GM19372 (cell line): ENCODE measurements at regions not wholly inside any gene's neighbourhood (a gene's known extent, or its start where the extent isn't known, plus 50 kb on each side); places are given as distances from the start of the nearest gene placed in this dataset.

Experiments used
- ATAC-seq: cut with Tn5 transposase; IDR thresholded peaks from one replicate; pipeline ENCODE4 v1.9.1; 2021; ENCODE audit warnings: mild to moderate bottlenecking, low read depth, moderate library complexity; ENCODE audit not compliant: unreplicated experiment

DNA sequence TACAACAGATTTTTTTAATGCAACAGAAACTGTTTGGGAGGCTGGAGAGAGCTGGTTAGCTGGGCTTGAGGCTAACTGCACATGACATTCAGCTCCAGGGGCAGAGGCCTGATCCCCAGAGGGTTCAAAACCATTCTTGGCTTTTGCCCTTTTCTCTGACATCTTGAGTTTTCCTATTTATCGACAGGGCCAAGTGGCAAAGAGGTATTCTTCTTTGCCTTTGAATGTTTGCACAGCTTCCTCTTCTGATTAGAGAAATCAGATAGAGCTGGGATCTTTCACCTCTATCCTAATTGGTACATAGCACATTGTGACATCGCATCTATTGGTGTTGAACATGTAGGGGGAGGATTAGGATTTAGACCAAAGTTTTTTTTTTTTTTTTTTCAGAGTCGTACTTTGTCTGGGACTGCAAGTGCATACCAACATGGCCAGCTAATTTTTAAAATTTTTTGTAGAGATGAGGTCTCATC is 143.7 kb downstream of the ACTBL2 start:
- ATAC-seq, result no peak

DNA sequence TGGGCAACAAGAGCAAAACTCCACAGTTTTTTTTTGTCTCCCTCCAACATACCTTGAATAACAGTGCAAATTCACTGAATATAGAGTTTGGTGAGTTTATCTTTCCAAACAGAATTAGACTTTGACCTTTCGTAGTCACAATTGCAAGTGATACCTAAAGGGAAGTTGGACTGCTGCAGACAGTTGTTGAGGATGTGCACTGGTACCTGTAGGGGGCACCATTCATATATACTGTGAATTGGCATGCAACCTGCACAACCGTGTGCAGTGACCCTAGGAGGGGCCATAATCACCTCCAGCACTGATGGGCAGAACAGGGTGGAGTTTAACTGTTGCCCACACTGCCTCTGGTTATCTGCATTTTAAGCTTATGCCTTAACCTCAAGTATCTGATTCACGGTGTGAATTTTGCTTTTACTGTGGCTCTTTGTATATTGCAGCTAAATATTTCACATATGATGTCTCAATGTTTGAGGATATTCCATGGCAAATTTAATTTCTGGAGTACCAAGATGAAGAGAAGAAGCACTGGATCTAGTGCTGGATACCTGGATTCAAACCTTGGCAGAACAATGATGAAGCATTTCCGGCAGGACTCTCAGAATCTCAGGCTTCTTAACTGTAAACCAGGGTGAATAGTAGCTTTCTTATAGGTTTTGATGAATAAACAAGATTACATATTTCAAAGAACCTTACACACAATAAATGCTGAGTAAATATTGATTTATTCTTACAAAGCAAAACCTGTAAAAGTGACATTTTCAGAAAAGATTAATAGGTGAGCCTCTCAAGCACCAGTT is 144.3 kb downstream of the ACTBL2 start:
- peak; percentile 67 for ATAC-seq

DNA sequence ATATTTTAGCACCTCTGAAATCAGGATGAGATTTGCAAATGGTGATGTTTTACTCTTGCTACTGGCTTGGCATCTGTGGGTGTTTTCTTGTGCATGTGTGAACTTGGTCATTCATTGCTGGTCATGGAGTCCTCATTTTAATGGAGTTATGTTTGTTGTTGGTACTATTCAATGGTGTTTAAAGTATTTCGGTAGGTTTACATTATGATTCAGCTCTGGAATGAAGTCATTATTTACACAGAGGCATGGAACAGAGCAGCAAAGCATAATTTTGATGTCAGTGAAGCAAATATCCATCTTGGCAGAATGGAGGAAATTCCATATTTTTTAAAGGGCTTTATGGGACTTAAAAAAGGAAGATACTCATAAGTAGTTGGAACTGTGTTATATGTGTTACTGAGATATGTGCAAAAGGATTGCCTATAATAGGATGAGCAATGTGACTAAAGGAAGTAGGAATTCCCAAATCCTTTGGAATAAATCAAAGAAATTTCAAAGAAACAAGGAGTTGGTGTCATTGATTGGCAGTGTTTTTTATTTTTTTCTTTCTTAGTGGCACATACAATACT is 147.4 kb downstream of the ACTBL2 start:
- ATAC-seq, result no peak

DNA sequence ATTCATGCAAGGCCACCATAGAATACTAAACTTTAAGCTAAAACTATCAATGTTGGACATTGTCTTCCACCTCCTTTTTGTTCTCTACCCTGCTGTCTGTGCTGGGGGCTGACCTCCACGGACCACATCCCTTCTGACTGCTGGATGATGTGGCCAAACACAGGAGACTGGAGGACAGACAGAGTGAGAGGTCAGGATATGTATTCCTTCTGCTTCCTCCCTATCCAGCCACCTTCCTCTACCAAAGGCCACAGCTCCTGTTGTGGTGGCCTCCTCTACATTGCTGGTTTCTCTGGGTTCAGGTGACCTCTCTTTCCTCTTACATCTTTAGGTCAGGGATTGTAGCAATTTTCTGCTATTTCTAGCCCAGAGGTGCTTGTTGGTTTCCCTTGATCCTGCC is 148.1 kb downstream of the ACTBL2 start:
- ATAC-seq, result no peak

DNA sequence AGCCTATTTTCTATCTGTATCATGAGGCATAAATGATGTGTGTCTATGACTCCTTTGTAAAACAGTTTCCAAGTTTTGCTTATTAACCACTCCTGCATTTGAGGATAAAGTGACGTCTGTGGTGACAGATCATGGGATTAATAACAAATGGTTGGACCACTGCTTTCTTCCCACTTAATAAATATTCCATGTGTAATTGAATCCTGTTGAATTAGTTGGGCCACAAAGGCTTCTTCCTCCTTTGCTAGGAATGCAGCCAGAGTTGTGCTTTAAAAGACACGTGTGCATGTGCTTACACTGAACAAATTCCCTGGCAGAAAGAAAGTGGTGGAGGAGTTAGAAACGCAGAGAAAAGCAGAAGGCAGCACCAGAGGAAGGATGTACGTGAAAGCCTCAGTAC is 150.2 kb downstream of the ACTBL2 start:
- ATAC-seq, result no peak

DNA sequence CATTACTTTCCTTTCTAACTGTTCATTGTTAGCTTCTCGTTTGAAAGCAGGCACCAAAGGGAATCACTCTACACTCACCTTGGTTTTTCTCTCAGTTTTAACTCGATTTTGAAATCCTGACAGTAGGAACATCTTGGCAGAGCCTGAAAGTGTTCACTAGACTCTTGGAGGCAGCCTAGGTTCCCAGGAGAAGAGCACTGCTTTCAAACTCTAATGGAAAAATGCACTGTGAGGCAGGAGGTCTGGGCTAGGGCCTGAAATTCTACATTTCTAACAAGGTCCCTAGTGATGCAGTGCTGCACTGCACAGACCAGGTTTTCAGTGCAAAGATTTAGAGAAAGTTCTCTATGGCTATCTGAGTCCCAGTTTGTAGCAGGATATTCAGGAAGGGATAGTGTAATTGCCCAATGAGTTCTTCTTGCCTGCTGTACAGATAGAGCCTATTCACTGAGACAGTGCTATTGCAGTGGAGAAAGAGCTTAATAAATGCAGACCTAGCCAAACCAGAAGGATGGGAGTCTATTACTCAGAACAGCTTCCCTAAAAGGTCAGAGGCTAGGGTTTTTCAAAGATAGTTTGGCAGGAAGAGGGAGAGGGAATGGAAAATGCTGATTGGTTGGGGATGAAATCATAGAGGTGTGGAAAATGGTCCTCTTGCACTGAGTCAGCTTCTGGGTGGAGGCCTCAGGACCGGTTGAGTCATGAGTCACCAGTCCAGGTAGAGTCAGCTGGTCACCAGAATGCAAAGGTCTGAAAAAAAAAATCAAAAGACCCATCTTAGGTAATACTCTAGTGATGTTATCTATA is 153.9 kb downstream of the GPBP1 start:
- no peak for ATAC-seq

DNA sequence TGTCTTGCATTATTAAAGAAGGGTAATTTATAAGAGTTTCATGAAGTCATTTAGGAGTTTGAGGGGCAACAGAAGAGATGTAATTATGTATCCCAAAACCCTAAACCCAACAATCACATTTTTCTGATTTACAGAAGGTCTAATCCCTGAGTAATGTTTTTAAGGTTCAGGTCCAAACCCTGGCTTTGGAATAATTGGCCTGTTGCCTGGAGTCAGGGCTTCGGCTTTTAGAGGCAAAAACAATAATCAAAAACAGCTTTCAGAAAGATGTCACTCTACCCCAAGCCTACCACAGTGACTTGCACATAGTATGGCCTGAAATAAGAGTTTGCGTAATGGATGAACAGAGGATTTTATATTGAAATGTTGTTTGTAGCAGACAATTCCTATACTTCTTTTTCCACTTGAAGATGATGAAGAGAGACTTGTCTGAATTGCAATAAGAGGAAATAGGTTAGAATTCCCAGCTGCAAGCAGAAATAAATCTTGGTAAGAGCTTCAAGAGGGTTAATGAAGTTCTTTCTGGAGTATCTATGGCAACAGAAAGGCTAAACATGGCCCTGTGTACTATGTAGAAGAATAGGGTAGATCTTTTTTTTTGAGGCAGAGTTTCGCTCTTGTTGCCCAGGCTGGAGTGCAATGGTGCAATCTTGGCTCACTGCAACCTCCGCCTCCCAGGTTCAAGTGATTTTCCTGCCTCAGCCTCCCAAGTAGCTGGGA is 152.0 kb downstream of the GPBP1 start:
- ATAC-seq, result no peak

DNA sequence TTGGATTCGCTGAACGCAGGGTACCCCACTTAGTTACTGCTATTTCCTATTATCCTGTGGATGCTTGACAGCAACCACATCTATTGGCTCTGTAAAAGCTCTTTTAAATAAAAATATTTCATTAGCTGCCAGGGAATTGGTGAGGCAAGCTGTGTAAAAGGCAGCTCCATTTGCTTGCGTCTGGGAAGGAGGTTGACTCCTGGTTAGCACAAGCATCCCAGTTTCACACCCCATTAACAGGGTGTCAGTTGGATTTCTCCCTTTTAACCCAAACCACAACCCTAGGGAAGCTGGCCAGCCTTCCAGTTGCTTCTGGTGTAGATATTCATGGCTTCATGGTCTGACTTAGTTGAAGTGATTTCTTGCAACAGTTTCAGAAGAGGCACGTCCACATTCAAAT is 151.0 kb downstream of the GPBP1 start:
- ATAC-seq, result no peak

DNA sequence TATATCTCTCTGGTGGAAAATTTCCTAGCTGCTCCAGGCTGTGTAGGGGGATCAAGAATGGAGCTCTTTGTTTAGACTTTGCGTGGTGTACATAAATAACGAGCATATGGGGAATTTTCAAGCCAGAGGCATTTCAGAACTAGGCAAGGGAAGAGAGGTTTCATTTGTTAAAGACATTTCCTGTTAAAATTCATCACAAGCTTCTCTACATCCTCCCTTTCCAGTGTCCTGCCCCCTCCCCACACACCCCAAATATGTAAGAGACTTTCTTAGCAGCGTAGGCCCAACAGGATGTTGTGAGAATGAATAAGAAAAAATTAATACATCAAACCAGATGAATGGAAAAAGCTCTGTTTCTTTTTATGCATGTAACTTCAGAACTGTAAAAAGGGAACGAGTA is 150.3 kb downstream of the GPBP1 start:
- ATAC-seq, result no peak

DNA sequence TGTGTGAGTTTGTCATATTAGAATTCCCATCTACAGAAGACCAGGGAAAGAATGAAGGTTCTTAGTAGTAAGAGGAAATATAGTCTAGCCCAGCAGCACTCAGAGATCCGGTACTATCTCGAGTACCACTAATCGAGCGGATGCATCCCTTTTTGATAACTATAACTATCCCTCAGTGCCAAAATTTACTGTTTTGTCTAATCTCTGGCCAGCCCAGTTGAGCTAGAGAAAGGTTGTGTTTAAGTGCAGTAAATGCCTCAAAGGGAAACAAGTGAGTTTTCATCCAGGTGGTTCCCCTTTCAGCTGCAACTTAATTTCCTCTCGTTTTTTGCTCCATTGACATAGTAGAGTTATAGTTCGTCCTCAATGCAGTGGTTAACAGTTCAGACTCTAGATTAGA is 146.7 kb downstream of the GPBP1 start:
- no peak for ATAC-seq

DNA sequence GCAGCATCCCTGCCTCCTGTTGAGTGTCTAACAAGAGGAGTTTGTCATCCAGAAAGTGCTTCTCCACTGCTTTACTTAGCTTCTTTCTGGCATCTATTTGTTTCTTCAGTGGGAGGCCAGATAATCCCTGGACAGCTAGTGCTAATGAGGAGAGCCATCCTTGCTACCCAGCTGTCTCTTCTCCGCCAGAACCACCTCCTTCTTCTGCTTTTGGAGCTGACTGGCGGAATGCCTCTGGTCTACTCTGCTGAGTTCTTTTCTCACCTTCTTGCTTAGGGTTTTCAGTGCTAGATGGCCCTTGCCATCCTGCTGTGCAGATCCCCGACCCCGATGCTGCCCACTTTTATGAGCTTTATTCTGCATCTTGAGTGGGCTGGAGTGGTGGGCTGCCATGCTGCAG is 145.8 kb downstream of the GPBP1 start:
- no peak for ATAC-seq

DNA sequence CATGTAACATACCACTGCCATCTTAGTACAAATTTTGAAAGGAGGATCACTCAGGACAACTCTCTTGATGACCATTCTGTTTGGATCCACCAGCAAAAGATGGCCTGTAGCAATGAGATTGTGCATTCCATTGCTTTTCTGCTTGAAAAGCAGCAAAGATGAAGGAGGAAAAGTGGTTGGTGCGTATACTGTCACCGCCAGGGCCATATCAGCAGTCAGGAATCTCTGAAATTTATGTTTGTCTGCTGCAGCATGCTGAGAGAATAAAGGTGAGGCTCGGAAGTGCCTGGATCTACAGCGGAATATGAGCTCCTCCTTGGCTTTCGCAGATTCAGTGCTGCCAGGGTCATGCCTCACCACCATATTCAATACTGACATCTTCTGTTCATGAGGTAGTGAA is 144.4 kb downstream of the GPBP1 start:
- no peak for ATAC-seq

DNA sequence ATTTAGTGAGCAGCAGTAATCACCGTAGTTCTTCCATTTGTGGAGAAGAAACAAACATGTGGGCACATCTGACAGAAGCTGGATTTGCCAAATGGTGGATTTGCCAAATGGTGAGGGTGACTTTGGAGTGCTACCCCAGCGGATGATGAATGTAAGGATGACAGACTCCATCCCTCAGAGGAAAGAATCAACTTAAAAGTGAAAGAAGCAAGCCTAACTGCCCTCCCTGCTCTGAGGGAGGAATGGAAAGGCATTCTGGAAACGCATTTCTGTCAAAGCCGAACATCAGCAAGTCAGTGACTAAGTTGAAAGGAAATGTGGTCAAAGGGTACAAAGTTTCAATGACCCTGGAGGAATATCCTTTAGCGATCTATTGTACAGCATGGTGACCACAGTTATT is 143.5 kb downstream of the GPBP1 start:
- ATAC-seq, result no peak

DNA sequence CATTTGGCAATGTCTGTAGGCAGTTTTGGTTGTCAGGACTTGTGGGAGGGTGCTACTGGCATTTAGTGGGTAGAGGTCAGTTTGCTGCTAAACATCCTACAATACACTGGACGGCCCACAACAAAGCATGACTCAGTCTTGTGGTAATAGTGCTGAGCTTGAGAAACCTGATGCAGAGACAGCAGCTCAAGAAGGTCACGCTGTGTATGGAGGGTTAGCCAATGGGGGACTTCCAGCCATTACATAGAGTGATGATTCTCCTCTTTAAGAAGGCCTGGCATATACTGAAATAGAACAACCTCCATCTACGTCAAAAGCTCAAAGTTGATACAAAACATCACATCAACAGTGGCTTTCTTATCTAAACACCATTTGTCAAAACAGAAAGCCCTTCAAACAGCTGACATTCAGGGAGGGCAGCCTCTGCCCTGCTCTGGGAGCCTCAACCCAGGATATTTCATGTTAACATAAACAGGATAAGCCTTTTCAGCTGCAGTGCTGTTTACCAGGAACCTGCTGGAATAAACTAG is 143.0 kb downstream of the GPBP1 start:
- no peak for ATAC-seq

DNA sequence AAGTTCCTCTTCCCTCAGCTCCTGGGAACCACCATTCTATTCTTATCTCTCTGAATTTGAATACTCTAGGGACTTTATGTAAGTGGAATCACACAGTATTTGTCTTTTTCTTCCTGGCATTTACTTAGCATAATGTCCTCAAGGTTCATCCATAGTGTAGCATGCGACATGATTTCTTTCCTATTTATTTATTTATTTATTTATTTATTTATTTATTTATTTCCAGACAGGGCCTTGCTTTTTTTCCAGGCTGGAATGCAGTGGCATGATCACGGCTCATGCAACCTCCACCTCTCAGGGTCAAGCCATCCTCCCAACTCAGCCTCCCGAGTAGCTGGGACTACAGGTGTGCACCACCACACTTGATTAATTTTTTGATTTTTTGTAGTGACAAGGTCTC is 142.1 kb downstream of the GPBP1 start:
- ATAC-seq, result no peak
